NCI-H2029 treated with DMSO at 0.1 percent for 48 hours (cell line): ENCODE measurements at regions not wholly inside any gene's neighbourhood (a gene's known extent, or its start where the extent isn't known, plus 50 kb on each side); places are given as distances from the start of the nearest gene placed in this dataset.
A peak's percentile ranks its signal among the peaks of the same experiment; 100 is the strongest.
"Not testable (repeated sequence)": the region's sequence is repeated elsewhere in the genome, so short reads cannot be mapped to it uniquely, and the experiment has no call there.

Experiments
- DNase-seq: peaks from one replicate; lab custom pipeline; 2025; lab: John Stamatoyannopoulos, UW

GRCh38 chr6:79392094-79392493, 145.1 kb downstream of the LCA5 start:
- DNase-seq = no peak

GRCh38 chr6:79391480-79391879, 145.8 kb downstream of the LCA5 start:
- DNase-seq = no peak

GRCh38 chr6:79385893-79386292, 151.3 kb downstream of the LCA5 start:
- peak; percentile 68 for DNase-seq

- DNase-seq = no peak
Measured at GRCh38 chr6:79385333-79385732, 150.9 kb upstream of the HMGN3 start.

- DNase-seq = peak; percentile 96
Measured at GRCh38 chr6:79384845-79385244, 150.4 kb upstream of the HMGN3 start.

GRCh38 chr6:79378957-79379356, 144.5 kb upstream of the HMGN3 start:
- no peak for DNase-seq

GRCh38 chr6:79377888-79378348, 143.4 kb upstream of the HMGN3 start:
- no peak for DNase-seq

- no peak for DNase-seq
Measured at GRCh38 chr6:79377047-79377446, 142.6 kb upstream of the HMGN3 start.

- DNase-seq = no peak
Measured at GRCh38 chr6:79375635-79376337, 141.3 kb upstream of the HMGN3 start.

- no peak for DNase-seq
Measured at GRCh38 chr6:79374308-79374707, 139.8 kb upstream of the HMGN3 start.

GRCh38 chr6:79373880-79374279, 139.4 kb upstream of the HMGN3 start:
- DNase-seq = no peak

- DNase-seq = peak; percentile 20
Measured at GRCh38 chr6:79373246-79373645, 138.8 kb upstream of the HMGN3 start.

GRCh38 chr6:79372757-79373156, 138.3 kb upstream of the HMGN3 start:
- DNase-seq = no peak

- DNase-seq = no peak
Measured at GRCh38 chr6:79369026-79369425, 134.5 kb upstream of the HMGN3 start.

GRCh38 chr6:79363441-79363840, 129.0 kb upstream of the HMGN3 start:
- not testable (repeated sequence) for DNase-seq

GRCh38 chr6:79361074-79361473, 126.6 kb upstream of the HMGN3 start:
- DNase-seq = not testable (repeated sequence)

GRCh38 chr6:79353226-79353625, 118.7 kb upstream of the HMGN3 start:
- DNase-seq = no peak

- DNase-seq = no peak
Measured at GRCh38 chr6:79338493-79338892, 104.0 kb upstream of the HMGN3 start.

GRCh38 chr6:79335133-79335674, 100.7 kb upstream of the HMGN3 start:
- no peak for DNase-seq

GRCh38 chr6:79334674-79335073, 100.2 kb upstream of the HMGN3 start:
- no peak for DNase-seq

GRCh38 chr6:79330704-79331103, 96.2 kb upstream of the HMGN3 start:
- DNase-seq = no peak

- DNase-seq = no peak
Measured at GRCh38 chr6:79313254-79313653, 78.8 kb upstream of the HMGN3 start.

GRCh38 chr6:79307321-79308036, 73.0 kb upstream of the HMGN3 start:
- DNase-seq = no peak
